A549 (cell line): ENCODE measurements at regions not wholly inside any gene's neighbourhood (a gene's known extent, or its start where the extent isn't known, plus 50 kb on each side); places are given as distances from the start of the nearest gene placed in this dataset.

Experiments used
- EP300 ChIP-seq, 2 experiments: fragments of >200 bp; sonication (Bioruptor Twin); formaldehyde crosslinking; IDR thresholded peaks; 2 replicates in 1 of 2; 3 replicates in 1 of 2; pipeline ENCODE4 v1.6.1; 2016 to 2017
- JUN ChIP-seq, 2 experiments: fragments of >200 bp; sonication (Bioruptor Twin); formaldehyde crosslinking; IDR thresholded peaks; 2 replicates in 1 of 2; 3 replicates in 1 of 2; pipeline ENCODE4 v1.6.1; 2016 to 2017
- KDM1A ChIP-seq: fragments of 200-600 bp; sonication (generic); IDR thresholded peaks from 2 replicates; pipeline ENCODE4 v1.6.1; 2016; ENCODE audit warnings: low read depth, mild to moderate bottlenecking
- POLR2AphosphoS2 ChIP-seq: conservative IDR thresholded peaks from 2 replicates; pipeline ENCODE4 v1.6.1; 2012; ENCODE audit warnings: low read length, improper control_type of control experiment, inconsistent platforms
- RAD21 ChIP-seq, 2 experiments: fragments of >200 bp in 1 of 2; sonication (Bioruptor Twin) in 1 of 2; formaldehyde crosslinking in 1 of 2; IDR thresholded peaks in 1 of 2; conservative IDR thresholded peaks in 1 of 2; 2 replicates in 1 of 2; 3 replicates in 1 of 2; pipeline ENCODE4 v1.6.1; 2012 to 2018; ENCODE audit warnings: inconsistent platforms in 1 of 2
- RCOR1 ChIP-seq: fragments of 150-350 bp; IDR thresholded peaks from 2 replicates; pipeline ENCODE4 v1.6.1; 2014; ENCODE audit warnings: antibody characterized with exemption, low read length, low read depth
- TF ChIP-seq, protein P1 (sequence below): fragments of >200 bp; sonication (Bioruptor Twin); formaldehyde crosslinking; IDR thresholded peaks from 3 replicates; pipeline ENCODE4 v1.5.1; 2016

GRCh38 chr5:57684299-57684702 lies 201.7 kb upstream of the ACTBL2 start:
- TF ChIP-seq, protein P1, sequence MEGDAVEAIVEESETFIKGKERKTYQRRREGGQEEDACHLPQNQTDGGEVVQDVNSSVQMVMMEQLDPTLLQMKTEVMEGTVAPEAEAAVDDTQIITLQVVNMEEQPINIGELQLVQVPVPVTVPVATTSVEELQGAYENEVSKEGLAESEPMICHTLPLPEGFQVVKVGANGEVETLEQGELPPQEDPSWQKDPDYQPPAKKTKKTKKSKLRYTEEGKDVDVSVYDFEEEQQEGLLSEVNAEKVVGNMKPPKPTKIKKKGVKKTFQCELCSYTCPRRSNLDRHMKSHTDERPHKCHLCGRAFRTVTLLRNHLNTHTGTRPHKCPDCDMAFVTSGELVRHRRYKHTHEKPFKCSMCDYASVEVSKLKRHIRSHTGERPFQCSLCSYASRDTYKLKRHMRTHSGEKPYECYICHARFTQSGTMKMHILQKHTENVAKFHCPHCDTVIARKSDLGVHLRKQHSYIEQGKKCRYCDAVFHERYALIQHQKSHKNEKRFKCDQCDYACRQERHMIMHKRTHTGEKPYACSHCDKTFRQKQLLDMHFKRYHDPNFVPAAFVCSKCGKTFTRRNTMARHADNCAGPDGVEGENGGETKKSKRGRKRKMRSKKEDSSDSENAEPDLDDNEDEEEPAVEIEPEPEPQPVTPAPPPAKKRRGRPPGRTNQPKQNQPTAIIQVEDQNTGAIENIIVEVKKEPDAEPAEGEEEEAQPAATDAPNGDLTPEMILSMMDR: no peak
- no peak for TF ChIP-seq POLR2AphosphoS2
- no peak for TF ChIP-seq RCOR1
- TF ChIP-seq JUN (IDR thresholded peaks at IDR 0.05): no peak
- TF ChIP-seq EP300 (IDR thresholded peaks at IDR 0.05): no peak
- TF ChIP-seq KDM1A: no peak
- TF ChIP-seq RAD21 (conservative IDR thresholded peaks at IDR 0.05 in 1 of 2, IDR thresholded peaks at IDR 0.05 in 1 of 2): no peak
